GM10266 (cell line): ENCODE measurements at regions not wholly inside any gene's neighbourhood (a gene's known extent, or its start where the extent isn't known, plus 50 kb on each side); places are given as distances from the start of the nearest gene placed in this dataset.
"Not testable (repeated sequence)": the region's sequence is repeated elsewhere in the genome, so short reads cannot be mapped to it uniquely, and the experiment has no call there.

ENCODE experiments used
- DNase-seq: peaks from one replicate; pipeline ENCODE4 v3.0.0; 2012; ENCODE audit errors: extremely low spot score
- TF ChIP-seq, protein P1 (sequence below): IDR thresholded peaks from 2 replicates; pipeline ENCODE4 v1.5.1; 2012; ENCODE audit warnings: mild to moderate bottlenecking, low read depth; ENCODE audit not compliant: control insufficient read depth, insufficient read depth; ENCODE audit errors: missing control alignments

DNA sequence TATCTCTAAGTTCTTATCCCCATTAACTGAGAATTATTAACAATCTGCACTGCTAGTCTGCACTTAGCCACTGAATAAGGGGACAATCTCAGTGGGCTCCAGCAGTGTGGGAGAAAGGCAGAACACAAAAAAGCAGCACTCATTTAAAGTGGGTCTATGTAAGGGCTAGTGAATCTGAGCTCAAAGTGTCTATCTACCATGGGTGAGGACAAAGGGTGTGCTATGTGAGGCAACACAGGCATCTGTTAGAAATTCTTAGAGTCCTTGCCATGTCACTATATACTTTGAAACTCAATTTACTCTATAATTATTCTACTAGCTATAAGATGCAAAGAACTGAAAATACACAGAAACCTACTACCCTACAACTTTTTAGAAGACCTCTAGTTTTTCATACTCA is 135.8 kb upstream of the TMEM168 start:
- TF ChIP-seq, protein P1, sequence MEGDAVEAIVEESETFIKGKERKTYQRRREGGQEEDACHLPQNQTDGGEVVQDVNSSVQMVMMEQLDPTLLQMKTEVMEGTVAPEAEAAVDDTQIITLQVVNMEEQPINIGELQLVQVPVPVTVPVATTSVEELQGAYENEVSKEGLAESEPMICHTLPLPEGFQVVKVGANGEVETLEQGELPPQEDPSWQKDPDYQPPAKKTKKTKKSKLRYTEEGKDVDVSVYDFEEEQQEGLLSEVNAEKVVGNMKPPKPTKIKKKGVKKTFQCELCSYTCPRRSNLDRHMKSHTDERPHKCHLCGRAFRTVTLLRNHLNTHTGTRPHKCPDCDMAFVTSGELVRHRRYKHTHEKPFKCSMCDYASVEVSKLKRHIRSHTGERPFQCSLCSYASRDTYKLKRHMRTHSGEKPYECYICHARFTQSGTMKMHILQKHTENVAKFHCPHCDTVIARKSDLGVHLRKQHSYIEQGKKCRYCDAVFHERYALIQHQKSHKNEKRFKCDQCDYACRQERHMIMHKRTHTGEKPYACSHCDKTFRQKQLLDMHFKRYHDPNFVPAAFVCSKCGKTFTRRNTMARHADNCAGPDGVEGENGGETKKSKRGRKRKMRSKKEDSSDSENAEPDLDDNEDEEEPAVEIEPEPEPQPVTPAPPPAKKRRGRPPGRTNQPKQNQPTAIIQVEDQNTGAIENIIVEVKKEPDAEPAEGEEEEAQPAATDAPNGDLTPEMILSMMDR = no peak
- DNase-seq = no peak

DNA sequence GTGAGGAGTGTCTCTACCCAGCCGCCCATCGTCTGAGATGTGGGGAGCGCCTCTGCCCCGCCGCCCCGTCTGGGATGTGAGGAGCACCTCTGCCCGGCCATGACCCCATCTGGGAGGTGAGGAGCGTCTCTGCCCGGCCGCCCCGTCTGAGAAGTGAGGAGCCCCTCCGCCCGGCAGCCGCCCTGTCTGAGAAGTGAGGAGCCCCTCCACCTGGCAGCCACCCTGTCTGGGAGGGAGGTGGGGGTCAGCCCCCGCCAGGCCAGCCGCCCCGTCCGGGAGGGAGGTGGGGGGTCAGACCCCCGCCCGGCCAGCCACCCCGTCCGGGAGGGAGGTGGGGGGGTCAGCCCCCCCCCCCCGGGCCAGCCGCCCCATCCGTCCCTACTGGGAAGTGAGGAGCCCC is 132.4 kb upstream of the TMEM168 start:
- not testable (repeated sequence) for DNase-seq

DNA sequence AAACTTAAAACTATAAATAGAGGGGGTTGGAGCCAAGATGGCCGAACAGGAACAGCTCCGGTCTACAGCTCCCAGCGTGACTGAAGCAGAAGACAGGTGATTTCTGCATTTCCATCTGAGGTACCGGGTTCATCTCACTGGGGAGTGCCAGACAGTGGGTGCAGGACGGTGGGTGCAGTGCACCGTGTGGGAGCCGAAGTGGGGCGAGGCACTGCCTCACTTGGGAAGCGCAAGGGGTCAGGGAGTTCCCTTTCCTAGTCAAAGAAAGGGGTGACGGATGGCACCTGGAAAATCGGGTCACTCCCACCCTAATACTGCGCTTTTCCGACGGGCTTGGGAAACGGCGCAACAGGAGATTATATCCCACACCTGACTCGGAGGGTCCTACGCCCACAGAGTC is 126.2 kb upstream of the TMEM168 start:
- not testable (repeated sequence) for DNase-seq

- TF ChIP-seq, protein P1 = no peak
- no peak for DNase-seq
Observed at GRCh38 chr7:112908086-112908485, 117.9 kb upstream of the TMEM168 start.

- no peak for DNase-seq
- TF ChIP-seq, protein P1 = no peak
Observed at GRCh38 chr7:112907658-112908057, 117.5 kb upstream of the TMEM168 start.

- no peak for DNase-seq
Observed at GRCh38 chr7:112905950-112906349, 115.8 kb upstream of the TMEM168 start.

GRCh38 chr7:112905413-112905812 is 115.2 kb upstream of the TMEM168 start:
- TF ChIP-seq, protein P1 = no peak
- DNase-seq = no peak

More at GRCh38 chr7:112905950-112906349, 115.8 kb upstream of the TMEM168 start:
- TF ChIP-seq, protein P1 = no peak

DNA sequence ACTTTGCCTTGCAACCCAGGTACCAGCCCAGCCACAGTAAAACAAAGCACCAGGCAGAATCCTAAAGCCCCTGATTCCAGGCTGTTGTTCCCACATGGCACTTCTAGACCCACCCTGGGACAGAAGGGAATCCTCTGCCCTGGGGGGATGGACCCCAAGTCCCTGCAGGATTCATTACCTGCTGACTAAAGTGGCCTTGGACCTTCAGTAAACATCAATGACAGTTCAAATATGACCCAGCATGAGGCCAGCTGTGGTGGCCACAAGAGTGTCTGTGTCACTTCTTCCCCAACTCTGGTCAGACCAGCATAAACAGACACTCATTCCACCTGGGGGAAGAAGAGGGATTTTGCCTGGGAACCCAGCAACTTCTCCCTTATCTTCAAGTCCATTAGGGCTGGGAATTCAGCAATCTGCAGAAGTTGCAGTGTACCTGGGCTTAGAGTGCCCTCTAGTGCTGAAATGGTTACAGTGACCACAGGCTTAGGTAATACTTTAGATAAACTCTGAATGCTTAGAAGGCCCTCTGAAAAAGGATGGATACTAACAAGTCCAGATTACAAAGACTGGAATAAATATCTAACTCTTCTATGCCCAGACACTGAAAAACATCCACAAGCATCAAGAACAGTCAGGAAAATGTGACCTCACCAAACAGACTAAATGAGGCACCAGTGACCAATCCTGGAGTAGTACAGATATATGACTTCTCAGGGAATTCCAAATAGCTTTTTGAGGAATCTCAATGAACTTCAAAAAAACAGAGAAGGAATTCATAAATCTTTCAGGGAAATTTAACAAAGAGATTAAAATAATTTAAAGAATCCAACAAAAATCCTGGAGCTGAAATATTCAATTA is 108.5 kb upstream of the TMEM168 start:
- TF ChIP-seq, protein P1 = peak; percentile 63
- peak; percentile 20 for DNase-seq
